PC-9 (cell line): ENCODE measurements at regions not wholly inside any gene's neighbourhood (a gene's known extent, or its start where the extent isn't known, plus 50 kb on each side); places are given as distances from the start of the nearest gene placed in this dataset.

Experiments used
- EZH2 ChIP-seq: fragments of 200-600 bp; sonication (generic); IDR thresholded peaks from 2 replicates; pipeline ENCODE4 v1.8.0; 2017; ENCODE audit warnings: antibody characterized with exemption, low read depth
- TF ChIP-seq, protein P1 (sequence below): fragments of 200-600 bp; sonication (generic); conservative IDR thresholded peaks from 2 replicates; pipeline ENCODE4 v1.6.1; 2017; ENCODE audit warnings: mixed run types, antibody characterized with exemption, mild to moderate bottlenecking, moderate library complexity

- TF ChIP-seq, protein P1, sequence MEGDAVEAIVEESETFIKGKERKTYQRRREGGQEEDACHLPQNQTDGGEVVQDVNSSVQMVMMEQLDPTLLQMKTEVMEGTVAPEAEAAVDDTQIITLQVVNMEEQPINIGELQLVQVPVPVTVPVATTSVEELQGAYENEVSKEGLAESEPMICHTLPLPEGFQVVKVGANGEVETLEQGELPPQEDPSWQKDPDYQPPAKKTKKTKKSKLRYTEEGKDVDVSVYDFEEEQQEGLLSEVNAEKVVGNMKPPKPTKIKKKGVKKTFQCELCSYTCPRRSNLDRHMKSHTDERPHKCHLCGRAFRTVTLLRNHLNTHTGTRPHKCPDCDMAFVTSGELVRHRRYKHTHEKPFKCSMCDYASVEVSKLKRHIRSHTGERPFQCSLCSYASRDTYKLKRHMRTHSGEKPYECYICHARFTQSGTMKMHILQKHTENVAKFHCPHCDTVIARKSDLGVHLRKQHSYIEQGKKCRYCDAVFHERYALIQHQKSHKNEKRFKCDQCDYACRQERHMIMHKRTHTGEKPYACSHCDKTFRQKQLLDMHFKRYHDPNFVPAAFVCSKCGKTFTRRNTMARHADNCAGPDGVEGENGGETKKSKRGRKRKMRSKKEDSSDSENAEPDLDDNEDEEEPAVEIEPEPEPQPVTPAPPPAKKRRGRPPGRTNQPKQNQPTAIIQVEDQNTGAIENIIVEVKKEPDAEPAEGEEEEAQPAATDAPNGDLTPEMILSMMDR = no peak
- no peak for TF ChIP-seq EZH2
Observed at GRCh38 chr3:135895734-135896121, 69.8 kb upstream of the PPP2R3A start.
